H1 (cell line): ENCODE measurements at regions not wholly inside any gene's neighbourhood (a gene's known extent, or its start where the extent isn't known, plus 50 kb on each side); places are given as distances from the start of the nearest gene placed in this dataset.

Source experiments
- ATF3 ChIP-seq: IDR thresholded peaks from 2 replicates; pipeline ENCODE4 v1.6.1; 2011; ENCODE audit warnings: low read depth, mild to moderate bottlenecking, low read length; ENCODE audit not compliant: insufficient read depth
- CBX8 ChIP-seq: fragments of 300-800, 300-1000 bp; sonication (generic); IDR thresholded peaks from 2 replicates; pipeline ENCODE4 v1.7.1; 2016; ENCODE audit warnings: low read depth, low read length, borderline replicate concordance
- CHD7 ChIP-seq: fragments of 300-600 bp; sonication (generic); IDR thresholded peaks from 2 replicates; pipeline ENCODE4 v1.7.1; 2012; ENCODE audit warnings: low read length, moderate library complexity, mild to moderate bottlenecking, inconsistent platforms; ENCODE audit not compliant: insufficient replicate concordance
- CREB1 ChIP-seq: IDR thresholded peaks from 2 replicates; pipeline ENCODE4 v1.6.1; 2012; ENCODE audit warnings: inconsistent platforms
- CTCF ChIP-seq, 3 experiments: IDR thresholded peaks; 1 replicate in 2 of 3; 2 replicates in 1 of 3; pipeline versions ENCODE4 v1.5.1 to v1.6.1; 2011; ENCODE audit warnings: low read length in 3 of 3, mild to moderate bottlenecking in 3 of 3, inconsistent platforms in 2 of 3, low read depth in 1 of 3, moderate library complexity in 1 of 3; ENCODE audit not compliant: insufficient read depth in 1 of 3; ENCODE audit errors: control extremely low read depth in 1 of 3
- FOSL1 ChIP-seq: IDR thresholded peaks from 2 replicates; pipeline ENCODE4 v1.6.1; 2011; ENCODE audit warnings: mild to moderate bottlenecking, low read depth, low read length, moderate library complexity; ENCODE audit not compliant: insufficient read depth
- HDAC6 ChIP-seq: IDR thresholded peaks from one replicate; pipeline ENCODE4 v1.7.1; 2012; ENCODE audit warnings: low read depth, mild to moderate bottlenecking, inconsistent platforms, low read length, moderate library complexity
- RBBP5 ChIP-seq: IDR thresholded peaks from 2 replicates; pipeline ENCODE4 v1.7.1; 2012; ENCODE audit warnings: low read depth, mild to moderate bottlenecking, inconsistent platforms, low read length, moderate library complexity, borderline replicate concordance
- TAF1 ChIP-seq: IDR thresholded peaks from 2 replicates; pipeline ENCODE4 v1.6.1; 2011; ENCODE audit warnings: mild to moderate bottlenecking, low read depth, low read length

DNA sequence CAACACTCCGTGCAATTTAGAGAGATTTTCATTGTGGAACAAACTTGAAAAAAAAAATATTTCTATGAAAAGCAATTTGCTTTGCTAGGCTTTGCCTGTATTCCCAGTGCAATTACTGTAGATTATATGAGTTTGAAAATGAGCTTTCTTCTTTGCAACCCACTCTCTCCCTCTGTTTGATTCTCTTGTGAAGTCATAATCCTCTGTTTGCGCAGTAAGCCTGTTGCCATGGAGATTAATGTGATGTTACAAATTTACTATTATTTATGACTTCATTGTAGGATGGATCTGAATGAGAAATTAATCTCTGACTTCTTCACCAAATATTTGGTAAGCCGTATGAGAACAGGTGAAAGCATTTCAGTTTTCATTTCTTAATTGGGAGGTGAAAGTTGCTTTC is 320.3 kb downstream of the SPATA31D1 start (continued):
- no peak for TF ChIP-seq CHD7
- no peak for TF ChIP-seq CBX8
- no peak for TF ChIP-seq CTCF (IDR thresholded peaks at IDR 0.05; ENCODE audit: control extremely low read depth in 1 of 3, insufficient read depth in 1 of 3, low read depth in 1 of 3, low read length in 3 of 3)
- TF ChIP-seq ATF3 = no peak
- TF ChIP-seq HDAC6 = no peak
- no peak for TF ChIP-seq CREB1
- TF ChIP-seq FOSL1 = no peak
- no peak for TF ChIP-seq RBBP5
- no peak for TF ChIP-seq TAF1
